HepG2 (cell line): ENCODE measurements at regions not wholly inside any gene's neighbourhood (a gene's known extent, or its start where the extent isn't known, plus 50 kb on each side); places are given as distances from the start of the nearest gene placed in this dataset.

Experiments used
- ERF ChIP-seq: IDR thresholded peaks from 2 replicates; pipeline ENCODE4 v1.6.1; 2018; ENCODE audit warnings: missing biosample characterization, missing genetic modification reagents
- FOXA3 ChIP-seq: IDR thresholded peaks from 2 replicates; pipeline ENCODE4 v1.6.1; 2016; ENCODE audit warnings: missing genetic modification reagents, missing compliant biosample characterization
- GABPA ChIP-seq, 2 experiments: IDR thresholded peaks; 2 replicates each; pipeline ENCODE4 v1.6.1; 2011 to 2016; ENCODE audit warnings: low read depth in 2 of 2, low read length in 1 of 2, missing biosample characterization in 1 of 2, missing genetic modification characterization in 1 of 2
- MTERF4 ChIP-seq: sonication (generic); formaldehyde crosslinking; IDR thresholded peaks from 2 replicates; pipeline ENCODE4 v1.8.0; 2023; ENCODE audit warnings: mild to moderate bottlenecking, missing genetic modification reagents
- POLR2AphosphoS2 ChIP-seq: IDR thresholded peaks from 2 replicates; pipeline ENCODE4 v1.6.1; 2011; ENCODE audit warnings: low read depth, low read length, improper control_type of control experiment
- SMAD9 ChIP-seq: sonication (generic); formaldehyde crosslinking; IDR thresholded peaks from 2 replicates; pipeline ENCODE4 v1.5.1; 2020; ENCODE audit warnings: mild to moderate bottlenecking, missing genetic modification reagents
- THAP11 ChIP-seq: IDR thresholded peaks from 2 replicates; pipeline ENCODE4 v1.6.1; 2016; ENCODE audit warnings: missing biosample characterization, missing genetic modification reagents
- THRA ChIP-seq: sonication (generic); formaldehyde crosslinking; IDR thresholded peaks from 2 replicates; pipeline ENCODE4 v1.4.0; 2020; ENCODE audit warnings: missing genetic modification reagents, borderline replicate concordance
- ZBED4 ChIP-seq: sonication (generic); formaldehyde crosslinking; IDR thresholded peaks from 2 replicates; pipeline ENCODE4 v1.4.0; 2020; ENCODE audit warnings: missing genetic modification reagents, borderline replicate concordance
- ZNF142 ChIP-seq: sonication (generic); formaldehyde crosslinking; IDR thresholded peaks from 2 replicates; pipeline ENCODE4 v1.4.0; 2020; ENCODE audit warnings: missing genetic modification reagents
- ZNF296 ChIP-seq: sonication (generic); formaldehyde crosslinking; conservative IDR thresholded peaks from 2 replicates; pipeline ENCODE4 v1.5.0; 2020; ENCODE audit warnings: mild to moderate bottlenecking, missing genetic modification reagents
- ZNF503 ChIP-seq: sonication (generic); formaldehyde crosslinking; IDR thresholded peaks from 2 replicates; pipeline ENCODE4 v1.4.0; 2020; ENCODE audit warnings: missing genetic modification reagents
- ZNF672 ChIP-seq: sonication (generic); formaldehyde crosslinking; IDR thresholded peaks from 2 replicates; pipeline ENCODE4 v1.8.1; 2022; ENCODE audit warnings: missing genetic modification reagents

- TF ChIP-seq THRA (CRISPR knock-in tag) (peak; percentile 68; the same call in 1 of the 2 replicates), ZNF503 (CRISPR knock-in tag) (0 out of 2 replicates have a peak, but pooled peaks have one; percentile 45), ZNF142 (CRISPR knock-in tag) (no peak), POLR2AphosphoS2 (no peak), THAP11 (CRISPR knock-in tag) (no peak), ZNF672 (CRISPR knock-in tag) (no peak), FOXA3 (CRISPR knock-in tag) (peak; percentile 91), SMAD9 (CRISPR knock-in tag) (no peak), ZBED4 (CRISPR knock-in tag) (no peak), ERF (CRISPR knock-in tag) (no peak), MTERF4 (no peak), ZNF296 (CRISPR knock-in tag) (no peak), GABPA (IDR thresholded peaks at IDR 0.05; ENCODE audit: low read depth, low read length) (no peak), GABPA (CRISPR knock-in tag; IDR thresholded peaks at IDR 0.05; ENCODE audit: low read depth) (no peak)
These were observed 124.6 kb upstream of the ESR1 start (continued) for GRCh38 chr6:151682922-151683321.
